ENCODE measurements at regions not wholly inside any gene's neighbourhood (a gene's known extent, or its start where the extent isn't known, plus 50 kb on each side); places are given as distances from the start of the nearest gene placed in this dataset.

- H3K4me3 ChIP-seq = no peak overlapping the region
- TF ChIP-seq, protein P1, sequence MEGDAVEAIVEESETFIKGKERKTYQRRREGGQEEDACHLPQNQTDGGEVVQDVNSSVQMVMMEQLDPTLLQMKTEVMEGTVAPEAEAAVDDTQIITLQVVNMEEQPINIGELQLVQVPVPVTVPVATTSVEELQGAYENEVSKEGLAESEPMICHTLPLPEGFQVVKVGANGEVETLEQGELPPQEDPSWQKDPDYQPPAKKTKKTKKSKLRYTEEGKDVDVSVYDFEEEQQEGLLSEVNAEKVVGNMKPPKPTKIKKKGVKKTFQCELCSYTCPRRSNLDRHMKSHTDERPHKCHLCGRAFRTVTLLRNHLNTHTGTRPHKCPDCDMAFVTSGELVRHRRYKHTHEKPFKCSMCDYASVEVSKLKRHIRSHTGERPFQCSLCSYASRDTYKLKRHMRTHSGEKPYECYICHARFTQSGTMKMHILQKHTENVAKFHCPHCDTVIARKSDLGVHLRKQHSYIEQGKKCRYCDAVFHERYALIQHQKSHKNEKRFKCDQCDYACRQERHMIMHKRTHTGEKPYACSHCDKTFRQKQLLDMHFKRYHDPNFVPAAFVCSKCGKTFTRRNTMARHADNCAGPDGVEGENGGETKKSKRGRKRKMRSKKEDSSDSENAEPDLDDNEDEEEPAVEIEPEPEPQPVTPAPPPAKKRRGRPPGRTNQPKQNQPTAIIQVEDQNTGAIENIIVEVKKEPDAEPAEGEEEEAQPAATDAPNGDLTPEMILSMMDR (IDR thresholded peaks at IDR 0.05 in 8 of 11, conservative IDR thresholded peaks at IDR 0.05 in 3 of 11) = no peak
- TF ChIP-seq POLR2AphosphoS5 (IDR thresholded peaks at IDR 0.05) (no peak), POLR2A (IDR thresholded peaks at IDR 0.05) (no peak)
- WGBS, 5 donors = 84 to 96% (median 94%) methylated on average over 3 of the region's 3 CpGs
- H3K36me3 ChIP-seq = no peaks in the 10 kb centered on the region
- no peak for DNase-seq
- H3K9me3 ChIP-seq = peaks cover 0 to 9% (median 2%) of the 10 kb centered on the region in 8 donors
- H3K27me3 ChIP-seq (replicated peaks in 1 of 7) = no peaks in the 10 kb centered on the region
- H3K27ac ChIP-seq = no peak overlapping the region
- intact Hi-C loops (cut with DNase I; ENCODE audit: low total_unique reads) = no loop called here
- H3K4me1 ChIP-seq = no peaks in the 10 kb centered on the region
Observed at GRCh38 chr15:39279311-39279710, 301.6 kb upstream of the THBS1 start.

DNA sequence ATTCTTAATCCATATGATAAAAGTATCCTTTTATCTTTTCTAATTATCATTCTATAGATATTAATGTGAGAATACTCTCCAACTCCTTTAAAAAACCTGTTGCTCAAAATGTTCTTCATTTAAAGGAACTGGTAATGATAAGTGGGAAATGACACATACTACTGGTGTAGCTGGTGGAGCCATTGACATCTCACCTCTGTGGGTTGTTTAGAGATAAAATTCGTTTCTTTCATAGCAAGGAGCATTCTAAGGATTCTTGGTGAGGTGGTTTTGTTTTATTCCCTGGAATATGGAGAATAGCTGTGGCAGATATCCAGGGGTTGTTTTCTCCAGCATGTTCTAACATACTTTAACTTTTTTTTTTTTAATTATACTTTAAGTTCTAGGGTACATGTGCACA lies 299.8 kb upstream of the THBS1 start:
- TF ChIP-seq POLR2A (IDR thresholded peaks at IDR 0.05) = no peak
- TF ChIP-seq POLR2AphosphoS5 (IDR thresholded peaks at IDR 0.05) = no peak
- TF ChIP-seq, protein P1 (IDR thresholded peaks at IDR 0.05 in 8 of 11, conservative IDR thresholded peaks at IDR 0.05 in 3 of 11) = no peak
- Histone ChIP-seq H3K27me3 (replicated peaks in 1 of 7) (no peaks in the 10 kb centered on the region), H3K4me3 (no peak overlapping the region), H3K4me1 (no peaks in the 10 kb centered on the region), H3K9me3 (peaks cover 0 to 9% (median 2%) of the 10 kb centered on the region in 8 donors), H3K36me3 (no peaks in the 10 kb centered on the region), H3K27ac (no peak overlapping the region)
- no peak for DNase-seq
- intact Hi-C loops (cut with DNase I; ENCODE audit: low total_unique reads) = no loop called here
- whole genome bisulfite sequencing, 5 donors = 46 to 67% (median 50%) methylated on average over 1 of the region's 1 CpG

DNA sequence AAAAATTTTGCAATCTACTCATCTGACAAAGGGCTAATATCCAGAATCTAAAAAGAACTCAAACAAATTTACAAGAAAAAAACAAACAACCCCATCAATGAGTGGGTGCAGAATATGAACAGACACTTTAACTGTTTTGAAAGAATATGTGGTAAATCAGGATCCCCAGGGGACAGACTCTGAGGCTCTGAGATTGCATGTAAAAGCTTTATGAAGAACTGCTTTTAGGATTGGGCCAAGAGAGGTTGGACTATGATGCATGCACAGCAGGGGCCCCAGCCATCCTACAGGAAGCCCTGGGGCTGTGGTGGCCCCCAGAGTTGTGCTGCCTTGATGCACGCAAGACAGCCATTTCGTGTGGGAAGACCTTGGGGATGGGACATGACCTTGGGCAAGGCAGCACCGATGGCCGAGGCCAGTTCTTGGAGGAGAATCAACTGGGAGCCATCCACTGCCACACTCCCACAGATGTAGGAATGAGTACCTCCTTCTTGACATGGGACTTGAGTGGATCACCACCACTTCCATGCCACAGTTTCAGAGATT lies 298.1 kb upstream of the THBS1 start:
- no peak overlapping the region for H3K4me3 ChIP-seq
- H3K27me3 ChIP-seq (replicated peaks in 1 of 7) = peaks cover 0 to 13% (median 0%) of the 10 kb centered on the region in 7 donors
- intact Hi-C loops (cut with DNase I; ENCODE audit: low total_unique reads) = no loop called here
- TF ChIP-seq, protein P1 (IDR thresholded peaks at IDR 0.05 in 8 of 11, conservative IDR thresholded peaks at IDR 0.05 in 3 of 11) = no peak
- TF ChIP-seq POLR2A (IDR thresholded peaks at IDR 0.05) = no peak
- no peak for TF ChIP-seq POLR2AphosphoS5 (IDR thresholded peaks at IDR 0.05)
- DNase-seq = no peak
- H3K36me3 ChIP-seq = no peaks in the 10 kb centered on the region
- peaks cover 0 to 9% (median 2%) of the 10 kb centered on the region in 8 donors for H3K9me3 ChIP-seq
- no peaks in the 10 kb centered on the region for H3K4me1 ChIP-seq
- no peak overlapping the region for H3K27ac ChIP-seq
- 81 to 93% (median 86%) methylated on average over 4 of the region's 4 CpGs for WGBS, 5 donors

- no peak overlapping the region for H3K27ac ChIP-seq
- no peaks in the 10 kb centered on the region for H3K36me3 ChIP-seq
- no peaks in the 10 kb centered on the region for H3K4me1 ChIP-seq
- no peak for TF ChIP-seq POLR2AphosphoS5 (IDR thresholded peaks at IDR 0.05)
- no peak for TF ChIP-seq POLR2A (IDR thresholded peaks at IDR 0.05)
- TF ChIP-seq, protein P1 (IDR thresholded peaks at IDR 0.05 in 8 of 11, conservative IDR thresholded peaks at IDR 0.05 in 3 of 11) = no peak
- no peak overlapping the region for H3K4me3 ChIP-seq
- no peak for DNase-seq
- peaks cover 0 to 14% (median 0%) of the 10 kb centered on the region in 7 donors for H3K27me3 ChIP-seq (replicated peaks in 1 of 7)
- H3K9me3 ChIP-seq = peaks cover 0 to 9% (median 2%) of the 10 kb centered on the region in 8 donors
- intact Hi-C loops (cut with DNase I; ENCODE audit: low total_unique reads) = no loop called here
Observed at GRCh38 chr15:39283531-39283930, 297.3 kb upstream of the THBS1 start.

All from spleen (tissue), 11 donors.